ENCODE measurements at regions not wholly inside any gene's neighbourhood (a gene's known extent, or its start where the extent isn't known, plus 50 kb on each side); places are given as distances from the start of the nearest gene placed in this dataset.

DNA sequence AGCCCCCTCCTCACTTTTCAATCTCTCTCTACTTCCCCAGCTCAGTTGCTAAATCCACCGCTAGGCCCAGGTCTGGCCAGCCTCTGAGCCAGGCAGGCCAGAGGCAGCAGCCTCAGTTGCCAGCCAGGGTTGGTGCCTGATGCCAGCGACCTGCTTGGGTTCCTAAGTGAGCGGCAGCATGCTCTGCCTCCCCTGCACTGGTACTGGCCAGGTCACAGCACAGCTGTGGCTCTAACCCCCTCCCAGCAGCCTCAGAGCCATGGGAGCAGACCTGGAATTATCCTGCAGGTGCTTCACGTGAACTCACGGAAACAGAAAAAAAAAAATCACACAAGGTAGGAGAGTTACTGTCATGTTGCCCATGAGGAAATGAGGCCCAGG, 82.5 kb upstream of the ATF3 start:
- DNase-seq (ENCODE audit: low read depth), result no peak

DNA sequence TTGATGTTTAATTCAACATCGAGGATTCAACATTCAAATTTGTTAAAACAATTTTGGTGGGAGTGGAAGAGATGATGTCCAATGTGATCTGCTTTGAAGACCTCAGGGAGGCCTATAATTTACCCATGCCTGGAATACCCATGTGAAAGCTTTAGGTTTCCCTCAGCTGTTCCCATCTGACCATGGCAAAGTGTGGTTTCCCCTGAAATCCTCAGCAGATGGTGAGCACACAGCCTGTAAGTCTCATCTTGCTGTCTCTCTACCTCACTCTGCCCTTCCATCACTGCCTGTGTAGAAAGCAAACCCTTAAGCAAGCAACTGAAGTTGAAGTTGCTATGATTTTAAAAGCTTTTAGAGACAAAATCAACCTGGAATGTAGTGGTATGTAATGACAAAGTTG, 80.1 kb upstream of the ATF3 start:
- no peak for DNase-seq (ENCODE audit: low read depth)

DNA sequence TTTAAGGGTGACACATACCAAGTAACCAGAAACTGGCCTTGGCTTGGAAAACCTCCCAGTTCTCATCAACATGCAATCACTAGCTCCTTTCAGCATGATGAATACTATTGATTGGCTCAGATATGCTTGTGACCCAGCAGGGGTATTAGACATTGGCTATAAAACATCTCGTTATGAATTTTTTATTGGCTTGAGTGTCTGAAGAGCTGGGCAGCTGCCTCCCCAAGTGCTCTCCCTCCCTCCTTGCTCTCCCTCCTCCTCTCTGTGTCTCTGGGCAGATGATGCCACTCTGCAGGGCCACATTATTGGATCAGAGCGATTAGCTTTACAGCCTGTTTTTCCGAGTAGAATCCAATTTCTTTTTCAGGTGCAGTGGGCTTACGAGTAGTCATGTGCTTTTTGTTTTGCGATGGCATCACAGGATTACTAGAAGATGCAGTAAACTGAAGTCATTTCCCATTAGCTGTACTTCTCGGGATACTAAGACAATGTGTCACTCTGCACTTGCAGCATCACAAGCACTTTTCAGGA, 79.3 kb upstream of the ATF3 start:
- no peak for DNase-seq (ENCODE audit: low read depth)

DNA sequence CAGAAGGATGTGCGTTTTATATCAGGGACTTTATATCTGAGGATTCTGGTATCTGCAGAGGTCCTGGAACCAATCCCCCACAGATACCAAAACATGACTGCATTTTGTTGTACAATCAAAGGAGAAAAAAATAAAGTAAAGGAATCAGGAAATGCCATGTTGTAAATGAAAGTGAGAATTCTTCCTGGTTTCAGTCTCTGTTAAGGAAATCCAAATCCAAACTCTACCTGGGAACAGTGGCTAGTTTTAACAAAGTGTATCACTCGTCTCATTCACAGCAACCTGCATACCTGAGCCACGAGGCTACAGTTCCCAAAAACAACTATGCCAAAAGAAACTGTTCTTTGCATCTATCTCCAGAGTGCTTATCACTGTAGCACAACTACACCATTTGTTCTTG, 77.3 kb upstream of the ATF3 start:
- no peak for DNase-seq (ENCODE audit: low read depth)

DNA sequence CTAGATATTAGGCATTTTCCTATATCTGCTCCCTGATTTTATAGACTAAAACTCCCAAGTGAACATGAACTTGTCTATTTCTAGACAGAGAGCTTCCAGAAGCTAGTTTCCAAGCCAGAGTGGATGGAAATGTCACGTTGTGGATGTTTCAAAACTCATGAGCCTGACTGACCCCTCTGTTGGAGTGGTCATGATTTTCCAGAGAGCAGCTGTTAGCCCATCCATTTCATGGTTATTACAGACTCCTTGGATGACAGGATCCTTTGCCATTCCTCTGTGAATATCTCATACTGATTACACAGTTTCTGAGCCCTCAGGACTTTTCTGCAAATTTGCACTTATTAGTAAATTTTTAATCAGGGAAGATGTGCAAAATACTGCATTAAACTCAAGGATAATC, 76.8 kb upstream of the ATF3 start:
- DNase-seq (ENCODE audit: low read depth), result no peak

DNA sequence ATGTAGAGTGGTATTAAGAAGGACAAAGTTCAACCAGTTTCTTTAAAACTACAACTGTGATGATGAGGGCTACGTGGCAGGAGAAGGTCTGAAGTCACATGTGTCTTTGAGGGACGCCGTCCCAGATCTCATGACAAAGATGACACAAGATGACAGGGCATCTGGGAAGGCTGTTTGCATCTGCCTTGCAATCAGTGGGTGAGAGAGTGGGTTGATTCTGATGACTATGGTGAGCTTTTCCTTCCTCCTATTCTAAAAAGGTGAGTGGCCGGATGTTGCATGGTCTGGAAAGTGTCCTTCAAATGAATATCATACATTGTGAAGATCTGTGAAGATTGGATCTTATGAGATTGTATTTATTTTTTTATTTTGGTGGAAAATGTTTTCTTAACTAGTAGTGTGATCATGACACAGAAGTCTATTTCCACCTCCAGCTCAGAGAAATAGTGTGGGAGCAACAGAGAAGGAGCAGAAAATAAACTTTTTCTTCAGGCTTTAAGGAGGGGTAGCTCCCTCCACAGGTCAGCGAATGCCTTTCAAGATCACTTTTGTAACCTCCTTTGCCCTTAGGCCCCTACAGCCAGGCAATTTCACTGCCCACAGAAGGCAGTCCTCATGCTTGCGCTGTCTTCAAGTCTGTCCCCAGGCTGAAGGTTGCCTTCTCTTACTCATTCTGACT, 76.0 kb upstream of the ATF3 start:
- no peak for DNase-seq (ENCODE audit: low read depth)

DNA sequence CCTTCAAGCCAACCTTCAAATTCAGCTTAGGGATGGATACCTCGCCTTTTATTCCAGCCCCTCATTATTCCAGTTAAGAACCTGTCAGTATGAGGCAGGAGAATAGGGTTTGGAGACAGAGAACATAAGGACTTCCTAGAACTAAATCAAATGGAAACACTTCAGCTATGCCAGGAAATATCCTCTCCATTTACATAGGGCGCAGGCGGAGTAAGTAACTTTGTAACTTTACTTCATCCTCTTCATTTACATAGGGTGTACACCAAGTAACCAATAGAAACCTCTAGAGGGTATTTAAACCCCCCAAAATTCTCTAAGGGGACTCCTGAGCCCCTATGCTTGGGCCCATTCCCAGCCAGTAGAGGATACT, 75.4 kb upstream of the ATF3 start:
- no peak for DNase-seq (ENCODE audit: low read depth)

DNA sequence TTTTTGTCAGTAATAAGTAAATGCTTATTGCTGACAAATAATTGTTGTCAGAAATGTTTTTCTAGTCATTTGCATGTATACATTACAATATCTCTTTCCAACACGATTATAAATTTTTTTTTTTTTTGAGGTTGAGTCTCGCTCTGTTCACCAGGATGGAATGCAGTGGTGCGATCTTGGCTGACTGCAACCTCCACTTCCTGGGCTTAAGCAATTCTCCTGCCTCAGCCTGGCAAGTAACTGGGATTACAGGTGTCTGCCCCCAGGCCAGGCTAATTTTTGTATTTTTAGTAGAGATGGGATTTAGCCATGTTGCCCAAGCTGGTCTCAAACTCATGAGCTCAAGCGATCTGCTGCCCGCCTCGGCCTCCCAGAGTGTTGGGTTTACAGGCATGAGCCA, 72.0 kb upstream of the ATF3 start:
- DNase-seq (ENCODE audit: low read depth), result no peak

DNA sequence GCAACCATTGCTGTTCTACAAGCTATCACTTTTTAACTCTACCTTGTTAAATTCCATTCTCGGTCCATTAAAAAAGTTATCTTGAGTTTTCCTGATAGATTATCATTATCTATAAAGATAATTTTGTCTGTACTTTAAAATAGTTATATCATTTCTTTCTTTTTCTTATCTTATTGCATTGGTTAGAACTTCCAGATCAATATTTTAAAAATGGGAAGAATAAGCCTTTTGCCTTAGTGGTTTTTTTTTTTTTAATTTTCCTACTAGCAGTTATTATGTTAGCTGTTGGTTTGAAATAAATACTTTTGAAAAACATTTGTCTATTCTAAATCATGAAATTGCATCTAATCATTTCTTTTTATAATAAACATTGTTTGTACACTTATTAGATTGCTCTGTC, 71.0 kb upstream of the ATF3 start:
- DNase-seq (ENCODE audit: low read depth), result no peak

DNA sequence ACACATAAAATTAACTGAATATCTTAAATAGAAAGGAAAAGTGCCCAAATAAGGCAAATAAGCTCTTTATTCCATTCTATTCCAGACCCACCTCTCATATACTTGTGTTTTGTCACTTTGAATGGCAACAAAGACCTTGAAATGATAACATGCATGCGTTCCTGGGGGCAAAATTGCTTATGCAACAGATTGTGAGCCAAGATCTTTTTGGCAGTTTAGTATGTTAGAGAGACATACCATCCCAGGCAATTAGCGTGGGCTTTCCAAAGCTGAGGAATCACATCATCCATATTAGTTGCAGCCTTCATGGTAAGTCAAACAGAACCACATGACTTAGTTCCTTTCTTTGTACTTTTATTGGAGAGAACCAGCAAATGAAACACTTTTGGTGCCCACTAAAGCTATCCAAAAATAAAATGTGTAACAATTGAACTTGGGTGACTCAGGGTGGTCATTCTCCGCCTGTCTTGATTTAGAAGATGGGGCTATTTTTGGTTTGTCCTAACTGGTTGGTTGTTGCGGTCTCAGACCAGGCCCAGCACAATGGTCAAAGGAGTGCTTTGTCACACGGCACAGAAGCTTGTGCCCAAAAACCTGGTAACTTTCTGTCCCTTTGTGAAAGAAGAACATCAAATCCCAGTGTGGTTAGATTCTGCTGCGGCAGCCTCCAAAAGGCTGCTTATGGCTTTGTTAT, 68.7 kb upstream of the ATF3 start:
- no peak for DNase-seq (ENCODE audit: low read depth)

DNA sequence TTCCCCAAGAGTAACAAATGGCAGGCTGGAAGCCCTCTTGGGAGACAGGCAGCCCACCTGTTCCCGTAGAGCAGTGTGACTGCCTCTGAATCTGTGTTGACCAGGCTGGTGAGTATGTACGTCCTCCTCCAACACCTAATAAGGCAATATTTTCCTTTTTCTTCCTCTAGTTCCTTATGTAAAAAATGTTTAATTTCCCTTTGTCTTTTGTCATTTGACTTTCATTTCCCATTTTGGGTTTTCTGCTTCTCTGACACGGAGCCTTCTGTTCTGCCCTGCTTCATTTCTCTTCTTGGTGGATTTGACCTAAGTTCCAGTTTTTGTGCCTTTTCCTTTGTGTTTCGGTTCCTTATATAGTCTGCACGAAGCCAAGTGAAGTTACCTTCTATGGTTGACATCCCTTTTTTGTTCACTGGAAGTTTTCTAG, 65.8 kb upstream of the ATF3 start:
- DNase-seq (ENCODE audit: low read depth), result no peak

DNA sequence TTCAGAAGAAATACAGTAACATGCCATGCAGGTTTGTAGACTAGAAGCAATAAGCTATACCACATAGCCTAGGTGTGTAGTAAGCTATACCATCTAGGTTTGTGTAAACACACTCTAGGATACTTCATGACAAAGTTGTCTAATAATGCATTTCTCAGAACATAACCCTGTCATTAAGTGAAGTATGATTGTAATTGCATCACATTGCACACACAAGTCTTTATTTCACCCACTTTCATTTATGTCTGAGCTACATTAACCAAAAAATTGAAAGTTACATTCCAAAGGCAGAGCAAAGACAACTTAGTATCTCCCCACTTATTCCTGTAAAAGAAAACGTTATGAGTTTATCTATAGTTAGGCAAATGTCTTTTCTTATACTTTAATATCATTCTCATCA, 64.5 kb upstream of the ATF3 start:
- DNase-seq (ENCODE audit: low read depth), result no peak

DNA sequence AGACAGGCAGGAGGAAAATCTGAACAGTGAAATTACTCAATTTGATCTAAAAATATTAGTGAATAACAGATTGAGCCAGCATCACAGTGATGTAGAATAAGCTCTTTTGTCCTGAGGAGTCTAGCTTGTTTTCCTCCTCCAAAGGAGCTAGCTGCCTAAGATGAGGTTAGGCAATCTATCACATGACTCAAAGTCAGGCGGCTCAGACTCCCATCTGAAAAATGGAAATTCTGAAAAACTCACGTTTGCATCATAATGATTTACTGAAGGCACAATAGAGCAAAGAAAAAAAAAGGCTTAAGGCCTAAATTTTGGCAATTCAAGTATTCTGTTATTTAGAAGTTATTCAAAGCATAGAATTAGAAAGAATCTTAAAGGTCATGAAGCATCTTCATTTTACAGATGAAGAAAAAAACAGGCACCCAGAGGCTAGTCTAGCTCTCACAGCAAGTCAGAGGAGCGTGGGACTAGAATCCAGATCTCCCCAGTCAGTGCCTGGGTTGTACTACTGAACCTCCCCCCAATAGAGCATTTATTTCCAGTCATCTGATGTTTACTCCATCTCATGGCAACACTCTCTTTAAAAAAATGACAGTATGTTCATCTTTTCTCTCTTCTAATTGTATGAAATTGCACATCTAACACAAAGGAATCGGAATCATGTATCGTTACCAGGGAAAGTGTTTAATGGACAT, 62.5 kb upstream of the ATF3 start:
- no peak for DNase-seq (ENCODE audit: low read depth)

DNA sequence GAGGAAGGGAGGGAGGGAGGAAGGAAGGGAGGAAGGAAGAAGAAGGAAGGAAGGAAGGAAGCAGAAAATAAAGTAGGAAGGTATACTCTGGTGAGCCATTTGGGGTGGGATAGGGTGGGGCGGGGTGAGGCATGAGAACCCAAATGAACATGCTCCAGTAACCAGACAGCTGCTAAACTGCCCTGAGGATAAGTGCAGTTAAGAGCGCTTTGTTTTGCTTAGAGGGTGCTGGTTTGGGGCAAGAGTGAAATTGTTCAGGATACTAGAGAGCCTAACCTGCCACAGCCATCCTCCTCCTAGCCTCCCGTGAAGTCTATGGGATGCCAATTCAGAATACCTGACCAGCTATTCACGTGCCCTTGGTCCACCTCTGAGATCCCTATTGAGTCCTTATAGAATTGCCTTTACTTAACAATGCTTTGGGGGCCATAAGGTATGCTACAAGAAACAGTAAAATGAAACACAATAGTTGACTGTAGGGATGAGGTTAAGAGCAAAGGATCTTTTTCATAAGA, 59.0 kb upstream of the ATF3 start:
- no peak for DNase-seq (ENCODE audit: low read depth)

DNA sequence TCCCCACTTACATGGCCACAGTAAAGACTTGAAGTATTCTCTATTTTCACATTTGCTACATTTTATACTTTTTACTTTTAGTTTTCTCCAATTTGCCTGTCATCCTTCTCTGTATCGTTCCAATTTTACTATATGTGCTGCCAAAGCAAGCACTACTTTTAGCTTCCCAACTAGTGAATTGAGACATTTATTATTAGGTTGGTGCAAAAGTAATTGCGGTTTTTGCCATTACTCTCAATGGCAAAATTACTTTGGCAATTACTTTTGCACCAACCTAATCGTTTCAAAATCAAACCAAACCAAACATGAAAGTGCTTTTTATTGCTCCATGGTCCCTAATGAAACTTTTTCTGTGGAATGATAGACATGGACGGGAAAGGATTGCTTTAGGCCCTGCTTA, 56.6 kb upstream of the ATF3 start:
- DNase-seq (ENCODE audit: low read depth), result no peak

DNA sequence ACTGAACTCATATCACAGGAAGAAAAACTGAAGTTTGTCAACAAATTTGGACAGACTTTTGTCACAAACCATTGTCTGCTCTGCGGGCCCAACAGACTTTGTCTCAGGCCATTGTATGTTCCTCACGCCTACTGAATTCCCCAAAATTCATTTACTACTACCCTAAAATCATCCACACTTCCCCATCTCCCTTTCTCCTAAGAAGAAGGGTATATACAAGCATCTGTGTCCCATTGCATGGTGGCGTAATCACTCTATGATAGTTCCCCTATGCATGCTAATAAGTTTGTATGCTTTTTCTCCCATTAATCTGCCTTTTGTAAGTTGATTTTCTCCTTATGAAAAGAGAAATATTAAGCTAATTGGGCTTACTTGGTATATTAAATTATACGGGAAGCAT, 54.9 kb upstream of the ATF3 start:
- DNase-seq (ENCODE audit: low read depth), result no peak

DNA sequence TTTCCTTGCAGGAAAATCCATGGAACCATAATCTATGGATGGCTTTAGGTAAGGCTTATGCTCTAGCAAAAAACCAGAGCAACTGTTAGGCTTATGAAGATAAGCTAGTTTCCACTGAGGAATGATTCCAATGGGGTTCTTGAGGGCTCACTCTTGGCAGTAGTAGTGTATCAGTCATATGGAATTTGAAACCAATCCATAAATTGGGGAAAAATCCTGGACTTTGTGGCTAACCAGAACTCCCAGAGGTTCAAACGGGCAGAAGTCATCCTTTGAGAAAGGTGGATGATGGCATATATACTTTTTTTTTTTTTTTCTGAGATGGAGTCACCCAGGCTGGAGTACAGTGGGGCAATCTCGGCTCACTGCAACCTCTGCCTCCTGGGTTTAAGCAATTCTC, 54.2 kb upstream of the ATF3 start:
- no peak for DNase-seq (ENCODE audit: low read depth)

DNA sequence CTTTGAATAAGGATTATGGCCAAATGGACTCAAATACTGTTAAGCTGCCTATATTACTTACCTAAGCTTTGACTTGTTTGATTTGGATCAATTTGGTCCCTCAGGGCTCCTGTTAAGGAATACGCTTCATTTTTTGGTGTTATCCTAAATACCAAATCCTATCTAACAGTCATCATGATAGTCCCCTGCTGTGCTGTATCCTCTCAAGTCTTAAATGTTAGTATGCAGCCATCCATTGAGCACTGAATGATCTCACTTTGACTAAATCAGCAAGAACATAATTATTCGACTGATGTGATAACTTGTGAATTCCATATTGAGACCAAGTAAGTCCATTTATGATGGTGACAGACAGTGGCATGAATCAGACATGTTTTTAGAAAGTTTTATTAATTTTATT, 53.1 kb upstream of the ATF3 start:
- DNase-seq (ENCODE audit: low read depth), result no peak

DNA sequence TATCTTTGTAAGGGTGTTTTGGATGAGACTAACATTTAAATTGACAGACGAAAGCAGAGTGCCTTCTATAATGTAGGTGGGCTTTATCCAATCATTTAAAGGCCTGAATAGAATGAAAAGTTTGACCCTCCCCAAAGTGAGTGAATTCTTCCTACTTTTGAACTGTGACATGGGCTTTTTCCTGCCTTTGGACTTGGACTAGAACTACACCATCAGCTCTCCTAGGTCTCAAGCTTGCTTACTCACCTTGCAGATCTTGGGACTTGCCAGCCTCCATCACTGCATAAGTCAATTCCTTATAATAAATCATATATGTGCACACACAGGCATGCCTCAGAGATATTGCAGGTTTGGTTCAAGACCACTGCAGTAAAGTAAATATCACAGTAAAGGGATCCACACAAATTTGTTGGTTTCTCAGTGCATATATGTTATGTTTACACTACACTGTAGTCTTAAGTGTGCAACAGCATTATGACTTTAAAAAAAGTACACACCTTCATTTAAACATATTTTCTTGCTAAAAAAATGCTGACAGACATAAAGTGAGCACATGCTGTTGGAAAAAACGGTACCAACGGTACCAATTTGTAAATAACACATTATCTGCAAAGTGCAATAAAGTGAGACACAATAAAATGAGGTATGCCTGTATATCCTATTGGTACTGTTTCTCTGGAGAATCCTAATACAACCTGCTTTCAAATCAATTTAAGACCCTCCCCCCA, 51.6 kb upstream of the ATF3 start:
- DNase-seq (ENCODE audit: low read depth), result no peak

DNA sequence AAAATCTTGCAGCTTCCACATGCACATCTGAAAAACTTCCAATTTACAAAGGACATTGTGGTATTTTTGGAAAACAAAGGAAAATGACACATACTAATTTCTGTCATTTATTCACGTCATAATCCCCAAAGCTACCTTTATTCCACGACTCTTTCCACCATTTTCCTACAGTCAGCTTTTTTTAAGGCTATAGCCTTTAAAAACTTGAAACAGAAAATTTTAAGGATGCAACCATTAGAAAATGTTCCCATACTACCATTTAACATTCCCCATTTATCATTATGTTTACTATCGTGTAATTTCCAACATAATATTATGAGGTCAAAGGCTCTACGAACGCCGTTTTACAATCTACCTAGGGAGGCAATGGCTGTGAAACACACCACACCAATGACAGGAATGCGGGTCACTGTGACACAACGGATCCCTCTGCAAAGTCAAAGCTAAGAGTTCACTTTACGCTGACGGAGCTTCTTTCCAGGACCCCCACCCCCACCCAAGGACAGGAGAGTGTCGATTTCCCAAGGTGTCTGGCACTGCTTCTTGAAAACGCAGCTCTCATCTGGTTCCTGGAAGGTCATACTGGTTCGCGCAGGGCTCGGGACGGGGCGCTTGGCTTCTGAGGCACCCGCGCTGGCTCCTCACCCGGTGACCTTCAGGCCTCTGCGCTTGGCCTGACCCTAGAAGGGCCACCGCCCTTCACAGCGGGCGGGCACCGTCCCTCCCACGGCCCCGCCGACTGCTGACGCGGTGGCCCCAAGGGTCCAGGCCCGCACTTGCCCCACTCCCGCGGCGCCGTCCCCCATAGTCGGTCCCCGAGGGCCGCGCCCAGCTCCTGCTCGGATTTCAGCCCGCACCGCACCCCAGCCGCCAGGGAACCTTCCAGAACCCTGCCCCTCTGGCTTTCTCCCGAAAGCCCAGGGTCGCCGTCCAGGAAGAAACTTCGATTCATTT, 50.5 kb upstream of the ATF3 start:
- no peak for DNase-seq (ENCODE audit: low read depth)
